Chondrocyte (in vitro differentiated cells): ENCODE measurements at regions not wholly inside any gene's neighbourhood (a gene's known extent, or its start where the extent isn't known, plus 50 kb on each side); places are given as distances from the start of the nearest gene placed in this dataset.

Source experiments
- DNase-seq: peaks from one replicate; pipeline ENCODE4 v3.0.0; 2021; ENCODE audit warnings: mixed read lengths, low spot score
- H3K27ac Mint-ChIP-seq: one replicate; pipeline ENCODE4 v1.8.0; 2021; ENCODE audit warnings: mild to moderate bottlenecking, moderate library complexity, mixed read lengths; ENCODE audit not compliant: unreplicated experiment
- H3K27me3 Mint-ChIP-seq: 2 replicates; pipeline ENCODE4 v1.8.0; 2021; ENCODE audit warnings: low read depth, mixed read lengths
- H3K36me3 Mint-ChIP-seq: 2 replicates; pipeline ENCODE4 v1.8.0; 2021; ENCODE audit warnings: low read depth, mixed read lengths
- H3K4me1 Mint-ChIP-seq: 2 replicates; pipeline ENCODE4 v1.8.0; 2021; ENCODE audit warnings: low read depth, mild to moderate bottlenecking, mixed read lengths
- H3K4me3 Mint-ChIP-seq: one replicate; pipeline ENCODE4 v1.8.0; 2021; ENCODE audit warnings: mild to moderate bottlenecking, moderate library complexity, mixed read lengths; ENCODE audit not compliant: unreplicated experiment
- H3K9me3 Mint-ChIP-seq: 2 replicates; pipeline ENCODE4 v1.8.0; 2021; ENCODE audit warnings: low read depth, mixed read lengths
- TF ChIP-seq, protein P1 (sequence below): fragments of 200-600 bp; sonication (generic); IDR thresholded peaks from 2 replicates; pipeline ENCODE4 v1.5.0; 2021; ENCODE audit warnings: antibody characterized with exemption, mild to moderate bottlenecking, moderate library complexity

DNA sequence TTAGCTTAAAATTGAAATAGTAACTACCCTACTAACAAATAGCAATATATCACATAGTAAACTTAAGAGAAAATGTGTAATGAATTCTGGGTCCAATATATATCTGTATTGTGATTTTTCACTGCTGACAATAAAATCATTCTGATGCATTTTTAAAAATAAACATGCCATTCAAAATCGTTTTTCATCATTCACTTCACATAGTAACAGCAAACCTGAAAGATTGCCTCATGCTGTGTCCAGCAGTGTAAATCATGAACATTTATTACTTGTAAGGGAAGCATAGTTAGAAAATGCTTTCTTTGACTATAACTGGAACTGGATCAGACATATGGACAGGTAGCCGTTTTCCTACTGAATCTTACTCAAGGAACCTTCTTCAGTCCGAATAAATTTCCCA lies 446.1 kb downstream of the UTRN start:
- H3K27me3 Mint-ChIP-seq, result no peaks in the 10 kb centered on the region
- peaks cover 2% of the 10 kb centered on the region for H3K4me1 Mint-ChIP-seq
- no peak for DNase-seq
- TF ChIP-seq, protein P1, sequence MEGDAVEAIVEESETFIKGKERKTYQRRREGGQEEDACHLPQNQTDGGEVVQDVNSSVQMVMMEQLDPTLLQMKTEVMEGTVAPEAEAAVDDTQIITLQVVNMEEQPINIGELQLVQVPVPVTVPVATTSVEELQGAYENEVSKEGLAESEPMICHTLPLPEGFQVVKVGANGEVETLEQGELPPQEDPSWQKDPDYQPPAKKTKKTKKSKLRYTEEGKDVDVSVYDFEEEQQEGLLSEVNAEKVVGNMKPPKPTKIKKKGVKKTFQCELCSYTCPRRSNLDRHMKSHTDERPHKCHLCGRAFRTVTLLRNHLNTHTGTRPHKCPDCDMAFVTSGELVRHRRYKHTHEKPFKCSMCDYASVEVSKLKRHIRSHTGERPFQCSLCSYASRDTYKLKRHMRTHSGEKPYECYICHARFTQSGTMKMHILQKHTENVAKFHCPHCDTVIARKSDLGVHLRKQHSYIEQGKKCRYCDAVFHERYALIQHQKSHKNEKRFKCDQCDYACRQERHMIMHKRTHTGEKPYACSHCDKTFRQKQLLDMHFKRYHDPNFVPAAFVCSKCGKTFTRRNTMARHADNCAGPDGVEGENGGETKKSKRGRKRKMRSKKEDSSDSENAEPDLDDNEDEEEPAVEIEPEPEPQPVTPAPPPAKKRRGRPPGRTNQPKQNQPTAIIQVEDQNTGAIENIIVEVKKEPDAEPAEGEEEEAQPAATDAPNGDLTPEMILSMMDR, result no peak
- no peak overlapping the region for H3K4me3 Mint-ChIP-seq
- no peak overlapping the region for H3K27ac Mint-ChIP-seq
- H3K9me3 Mint-ChIP-seq, result no peaks in the 10 kb centered on the region
- H3K36me3 Mint-ChIP-seq, result peaks cover 16% of the 10 kb centered on the region

DNA sequence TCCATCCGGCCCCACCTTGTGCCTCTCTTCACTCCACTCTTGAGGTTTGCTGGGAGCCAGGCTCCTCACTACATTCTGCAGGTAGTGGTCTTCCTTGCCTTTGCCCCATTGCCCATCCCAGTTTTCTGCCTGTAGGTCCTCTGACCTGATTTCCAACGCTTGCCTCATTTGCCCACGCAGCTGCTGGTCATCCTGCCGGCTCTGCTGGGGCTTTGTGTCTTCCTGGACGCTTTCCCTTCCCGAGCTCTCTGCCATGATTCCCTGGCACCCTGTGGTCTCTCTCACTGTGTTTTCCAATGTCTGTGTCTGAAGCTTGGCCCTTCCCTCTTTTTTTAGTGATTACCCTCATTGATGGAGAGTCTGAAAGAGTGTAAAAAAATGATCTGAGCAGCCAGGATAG lies 451.6 kb downstream of the UTRN start:
- no peak overlapping the region for H3K4me3 Mint-ChIP-seq
- H3K9me3 Mint-ChIP-seq, result no peaks in the 10 kb centered on the region
- TF ChIP-seq, protein P1, result no peak
- DNase-seq, result no peak
- peaks cover 23% of the 10 kb centered on the region for H3K36me3 Mint-ChIP-seq
- H3K27ac Mint-ChIP-seq, result no peak overlapping the region
- H3K4me1 Mint-ChIP-seq, result no peaks in the 10 kb centered on the region
- H3K27me3 Mint-ChIP-seq, result no peaks in the 10 kb centered on the region

DNA sequence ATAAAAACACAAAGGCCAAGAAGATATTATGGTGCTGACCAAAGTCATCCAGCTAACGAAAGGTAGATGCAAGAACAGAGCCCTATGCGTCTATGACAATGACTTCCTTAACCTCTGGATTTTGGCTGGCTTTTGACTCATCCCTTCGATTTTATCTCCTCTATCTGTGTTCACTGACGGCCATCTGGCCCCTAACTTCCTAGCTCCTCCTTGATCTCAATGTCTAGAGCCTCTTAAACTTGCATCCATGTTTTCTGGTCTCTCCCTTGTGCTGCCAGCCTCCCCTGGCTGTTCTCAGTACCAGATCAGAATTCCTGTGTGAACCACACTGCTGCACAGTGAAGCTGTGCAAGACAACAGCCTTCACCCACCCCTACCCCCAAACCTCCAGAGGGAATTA lies 452.9 kb downstream of the UTRN start:
- H3K4me3 Mint-ChIP-seq, result no peak overlapping the region
- H3K4me1 Mint-ChIP-seq, result no peaks in the 10 kb centered on the region
- no peak for DNase-seq
- no peaks in the 10 kb centered on the region for H3K9me3 Mint-ChIP-seq
- H3K27ac Mint-ChIP-seq, result no peak overlapping the region
- TF ChIP-seq, protein P1, result no peak
- H3K27me3 Mint-ChIP-seq, result no peaks in the 10 kb centered on the region
- H3K36me3 Mint-ChIP-seq, result peaks cover 20% of the 10 kb centered on the region

DNA sequence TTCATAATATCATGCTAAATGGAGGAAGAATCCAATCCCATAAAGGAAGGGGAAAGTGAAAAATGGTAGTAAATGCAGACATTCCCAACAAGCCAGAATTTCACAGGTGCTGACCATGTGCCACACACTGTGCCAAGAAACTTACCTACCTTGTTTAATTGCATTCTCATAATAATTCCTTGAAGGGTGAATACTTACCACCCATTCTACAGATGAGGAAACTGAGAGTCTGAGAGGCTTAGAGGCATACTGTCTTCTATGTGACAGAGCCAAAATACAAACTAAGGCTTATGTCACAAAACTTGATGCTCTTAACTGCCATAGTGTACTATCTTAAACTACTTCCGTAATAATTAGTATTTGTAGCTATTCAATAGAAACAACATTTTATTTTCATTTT lies 454.7 kb downstream of the UTRN start:
- no peaks in the 10 kb centered on the region for H3K4me1 Mint-ChIP-seq
- H3K36me3 Mint-ChIP-seq, result peaks cover 12% of the 10 kb centered on the region
- no peak overlapping the region for H3K27ac Mint-ChIP-seq
- DNase-seq, result no peak
- no peaks in the 10 kb centered on the region for H3K27me3 Mint-ChIP-seq
- no peaks in the 10 kb centered on the region for H3K9me3 Mint-ChIP-seq
- H3K4me3 Mint-ChIP-seq, result no peak overlapping the region
- TF ChIP-seq, protein P1, result no peak

DNA sequence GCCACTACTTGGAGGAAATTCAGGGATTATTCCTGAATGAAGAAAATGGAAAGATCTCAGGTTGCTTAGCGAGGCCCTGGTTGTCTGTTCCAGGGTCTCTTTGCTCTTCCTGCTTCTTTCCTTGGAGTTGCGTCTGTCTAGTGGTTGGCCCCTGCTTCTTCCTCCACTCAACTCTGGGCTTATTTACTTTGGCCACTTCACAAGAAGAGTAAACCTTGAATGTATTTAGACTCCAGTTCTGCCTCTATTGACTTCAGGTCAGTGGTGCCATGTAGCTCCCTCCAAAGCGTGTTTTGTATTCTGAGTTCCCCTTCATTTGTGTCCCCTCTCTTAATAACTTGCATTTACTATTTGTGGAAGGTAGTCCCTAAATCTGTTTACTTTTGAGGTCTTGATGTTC lies 456.5 kb downstream of the UTRN start:
- Mint-ChIP-seq H3K4me3 (no peak overlapping the region), H3K27me3 (no peaks in the 10 kb centered on the region), H3K27ac (no peak overlapping the region), H3K4me1 (peaks cover under 1% of the 10 kb centered on the region), H3K36me3 (peaks cover 10% of the 10 kb centered on the region), H3K9me3 (no peaks in the 10 kb centered on the region)
- TF ChIP-seq, protein P1, result no peak
- no peak for DNase-seq
